ENCODE measurements at regions not wholly inside any gene's neighbourhood (a gene's known extent, or its start where the extent isn't known, plus 50 kb on each side); places are given as distances from the start of the nearest gene placed in this dataset.

DNA sequence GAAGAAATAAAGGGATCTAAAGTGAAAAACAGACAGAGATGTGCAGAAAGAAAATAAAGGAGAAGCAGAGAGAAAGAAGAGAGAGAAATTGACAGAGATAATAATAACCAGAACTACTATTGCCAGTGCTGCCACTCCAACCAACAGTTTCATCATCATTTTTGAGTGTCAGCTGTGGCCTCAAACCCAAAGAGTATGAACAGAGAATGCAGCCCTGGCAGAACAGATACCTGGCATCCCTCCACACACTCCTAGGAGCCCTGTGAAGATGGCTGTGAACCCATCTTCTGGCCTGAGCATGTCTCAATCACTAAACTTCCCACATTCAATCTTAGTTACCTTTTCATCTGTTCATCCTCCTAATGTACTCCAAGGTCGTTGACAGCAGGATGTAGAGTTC lies 385.8 kb upstream of the NFIA start:
- TF ChIP-seq EZH2phosphoT487 (IDR thresholded peaks at IDR 0.05; ENCODE audit: borderline replicate concordance, low read length): no peak
- TF ChIP-seq, protein P1, sequence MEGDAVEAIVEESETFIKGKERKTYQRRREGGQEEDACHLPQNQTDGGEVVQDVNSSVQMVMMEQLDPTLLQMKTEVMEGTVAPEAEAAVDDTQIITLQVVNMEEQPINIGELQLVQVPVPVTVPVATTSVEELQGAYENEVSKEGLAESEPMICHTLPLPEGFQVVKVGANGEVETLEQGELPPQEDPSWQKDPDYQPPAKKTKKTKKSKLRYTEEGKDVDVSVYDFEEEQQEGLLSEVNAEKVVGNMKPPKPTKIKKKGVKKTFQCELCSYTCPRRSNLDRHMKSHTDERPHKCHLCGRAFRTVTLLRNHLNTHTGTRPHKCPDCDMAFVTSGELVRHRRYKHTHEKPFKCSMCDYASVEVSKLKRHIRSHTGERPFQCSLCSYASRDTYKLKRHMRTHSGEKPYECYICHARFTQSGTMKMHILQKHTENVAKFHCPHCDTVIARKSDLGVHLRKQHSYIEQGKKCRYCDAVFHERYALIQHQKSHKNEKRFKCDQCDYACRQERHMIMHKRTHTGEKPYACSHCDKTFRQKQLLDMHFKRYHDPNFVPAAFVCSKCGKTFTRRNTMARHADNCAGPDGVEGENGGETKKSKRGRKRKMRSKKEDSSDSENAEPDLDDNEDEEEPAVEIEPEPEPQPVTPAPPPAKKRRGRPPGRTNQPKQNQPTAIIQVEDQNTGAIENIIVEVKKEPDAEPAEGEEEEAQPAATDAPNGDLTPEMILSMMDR (IDR thresholded peaks at IDR 0.05; ENCODE audit: low read depth, low read length, poor library complexity, severe bottlenecking): no peak

DNA sequence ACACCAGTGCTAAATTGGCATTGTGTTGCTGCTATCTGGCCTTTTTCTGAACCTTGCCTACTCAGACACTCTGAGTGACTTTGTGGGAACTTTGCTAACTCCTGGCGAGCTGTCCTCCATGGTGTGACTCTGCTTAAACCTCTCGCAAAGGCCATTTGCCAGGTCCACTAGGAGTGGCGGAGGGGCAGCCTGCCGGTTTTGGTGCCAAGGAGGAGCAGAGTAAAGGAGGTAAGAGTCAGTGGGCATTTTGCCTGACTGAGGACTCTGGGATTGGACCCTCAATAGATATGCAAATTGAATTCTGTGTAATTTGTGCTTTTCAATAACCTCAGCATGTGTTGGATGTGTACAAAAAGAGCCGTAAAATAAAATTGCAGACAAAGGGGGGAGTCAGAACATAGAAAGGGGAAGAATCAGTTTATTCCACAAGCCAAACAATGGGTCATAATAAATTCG lies 386.6 kb upstream of the NFIA start:
- H3K79me2 ChIP-seq (ENCODE audit: control insufficient read depth, low read length): no peaks in the 10 kb centered on the region
- TF ChIP-seq, protein P1 (IDR thresholded peaks at IDR 0.05; ENCODE audit: low read depth, low read length, poor library complexity, severe bottlenecking): no peak
- TF ChIP-seq EZH2phosphoT487 (IDR thresholded peaks at IDR 0.05; ENCODE audit: borderline replicate concordance, low read length): no peak
- H3K4me2 ChIP-seq (ENCODE audit: low read length): no peak overlapping the region
- no peak overlapping the region for H3K27ac ChIP-seq (ENCODE audit: low read depth, low read length)
- no peaks in the 10 kb centered on the region for H3F3A ChIP-seq (ENCODE audit: control insufficient read depth, insufficient read depth)
- H3K9me3 ChIP-seq (ENCODE audit: control insufficient read depth, insufficient read depth, low read length): no peaks in the 10 kb centered on the region
- H3K9me2 ChIP-seq (replicated peaks; ENCODE audit: control insufficient read depth, low read length): no peaks in the 10 kb centered on the region
- no peaks in the 10 kb centered on the region for H4K20me1 ChIP-seq (ENCODE audit: control insufficient read depth, insufficient read depth, low read depth, low read length)
- H3K36me3 ChIP-seq (ENCODE audit: control insufficient read depth, low read length): no peaks in the 10 kb centered on the region
- no peaks in the 10 kb centered on the region for H3K4me1 ChIP-seq (ENCODE audit: control insufficient read depth, low read length)
- no peaks in the 10 kb centered on the region for H3K27me3 ChIP-seq (ENCODE audit: control insufficient read depth, low read length)
- no peak overlapping the region for H3K4me3 ChIP-seq (ENCODE audit: low read length)

More for the DNA sequence above, 385.8 kb upstream of the NFIA start:
- Histone ChIP-seq H3K4me3 (ENCODE audit: low read length) (no peak overlapping the region), H3K4me2 (ENCODE audit: low read length) (no peak overlapping the region), H3K27ac (ENCODE audit: low read depth, low read length) (no peak overlapping the region), H3K27me3 (ENCODE audit: control insufficient read depth, low read length) (no peaks in the 10 kb centered on the region), H3K9me3 (ENCODE audit: control insufficient read depth, insufficient read depth, low read length) (no peaks in the 10 kb centered on the region), H4K20me1 (ENCODE audit: control insufficient read depth, insufficient read depth, low read depth, low read length) (no peaks in the 10 kb centered on the region), H3K9me2 (replicated peaks; ENCODE audit: control insufficient read depth, low read length) (no peaks in the 10 kb centered on the region), H3K36me3 (ENCODE audit: control insufficient read depth, low read length) (no peaks in the 10 kb centered on the region), H3F3A (ENCODE audit: control insufficient read depth, insufficient read depth) (no peaks in the 10 kb centered on the region), H3K79me2 (ENCODE audit: control insufficient read depth, low read length) (no peaks in the 10 kb centered on the region), H3K4me1 (ENCODE audit: control insufficient read depth, low read length) (no peaks in the 10 kb centered on the region)

DNA sequence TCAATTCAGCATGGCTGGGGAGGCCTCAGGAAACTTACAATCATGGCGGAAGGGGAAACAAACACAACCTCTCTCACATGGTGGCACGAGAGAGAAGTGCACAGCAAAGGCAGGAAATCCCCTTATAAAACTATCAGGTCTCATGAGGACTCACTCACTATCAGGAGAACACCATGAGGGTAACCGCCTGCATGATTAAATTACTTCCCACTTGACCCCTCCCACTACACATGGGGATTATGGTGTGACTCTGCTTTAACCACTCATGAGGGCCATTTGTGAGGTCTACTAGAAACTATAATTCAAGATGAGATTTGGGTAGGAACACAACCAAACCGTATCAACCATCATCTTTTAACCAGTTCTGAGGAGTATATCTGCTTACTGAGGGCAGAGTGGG lies 387.4 kb upstream of the NFIA start:
- Histone ChIP-seq H3K36me3 (ENCODE audit: control insufficient read depth, low read length) (no peaks in the 10 kb centered on the region), H3F3A (ENCODE audit: control insufficient read depth, insufficient read depth) (no peaks in the 10 kb centered on the region), H3K9me3 (ENCODE audit: control insufficient read depth, insufficient read depth, low read length) (no peaks in the 10 kb centered on the region), H3K27me3 (ENCODE audit: control insufficient read depth, low read length) (no peaks in the 10 kb centered on the region), H4K20me1 (ENCODE audit: control insufficient read depth, insufficient read depth, low read depth, low read length) (no peaks in the 10 kb centered on the region), H3K4me3 (ENCODE audit: low read length) (no peak overlapping the region), H3K27ac (ENCODE audit: low read depth, low read length) (no peak overlapping the region), H3K4me2 (ENCODE audit: low read length) (no peak overlapping the region), H3K79me2 (ENCODE audit: control insufficient read depth, low read length) (no peaks in the 10 kb centered on the region), H3K9me2 (replicated peaks; ENCODE audit: control insufficient read depth, low read length) (no peaks in the 10 kb centered on the region), H3K4me1 (ENCODE audit: control insufficient read depth, low read length) (no peaks in the 10 kb centered on the region)
- TF ChIP-seq EZH2phosphoT487 (IDR thresholded peaks at IDR 0.05; ENCODE audit: borderline replicate concordance, low read length): no peak
- TF ChIP-seq, protein P1 (IDR thresholded peaks at IDR 0.05; ENCODE audit: low read depth, low read length, poor library complexity, severe bottlenecking): no peak

All from DOHH2 (cell line).